ENCODE measurements at regions not wholly inside any gene's neighbourhood (a gene's known extent, or its start where the extent isn't known, plus 50 kb on each side); places are given as distances from the start of the nearest gene placed in this dataset.

- Histone ChIP-seq H3K9ac (ENCODE audit: low read depth in 1 of 2, low read length in 2 of 2) (no peak overlapping the region), H3K36me3 (ENCODE audit: control insufficient read depth in 2 of 2, insufficient read depth in 2 of 2, low read length in 2 of 2) (no peaks in the 10 kb centered on the region), H3K27ac (ENCODE audit: low read depth in 2 of 2, low read length in 2 of 2) (no peak overlapping the region), H3K27me3 (ENCODE audit: control insufficient read depth in 2 of 2, insufficient read depth in 2 of 2, low read length in 2 of 2) (no peaks in the 10 kb centered on the region), H3K4me3 (ENCODE audit: low read length in 2 of 2) (no peak overlapping the region), H3K4me1 (ENCODE audit: control insufficient read depth in 2 of 2, insufficient read depth in 2 of 2, low read length in 2 of 2) (no peaks in the 10 kb centered on the region), H3K9me3 (ENCODE audit: control insufficient read depth in 2 of 2, low read length in 2 of 2) (no peaks in the 10 kb centered on the region)
Observed at GRCh38 chr2:22901471-22902179, 483.4 kb upstream of the KLHL29 start.

- no peak overlapping the region for H3K9ac ChIP-seq (ENCODE audit: low read depth in 1 of 2, low read length in 2 of 2)
- no peak overlapping the region for H3K27ac ChIP-seq (ENCODE audit: low read depth in 2 of 2, low read length in 2 of 2)
- no peaks in the 10 kb centered on the region for H3K4me1 ChIP-seq (ENCODE audit: control insufficient read depth in 2 of 2, insufficient read depth in 2 of 2, low read length in 2 of 2)
- H3K4me3 ChIP-seq (ENCODE audit: low read length in 2 of 2): no peak overlapping the region
- no peaks in the 10 kb centered on the region for H3K9me3 ChIP-seq (ENCODE audit: control insufficient read depth in 2 of 2, low read length in 2 of 2)
- no peaks in the 10 kb centered on the region for H3K36me3 ChIP-seq (ENCODE audit: control insufficient read depth in 2 of 2, insufficient read depth in 2 of 2, low read length in 2 of 2)
- no peaks in the 10 kb centered on the region for H3K27me3 ChIP-seq (ENCODE audit: control insufficient read depth in 2 of 2, insufficient read depth in 2 of 2, low read length in 2 of 2)
Observed at GRCh38 chr2:22902180-22902550, 482.8 kb upstream of the KLHL29 start.

GRCh38 chr2:22902662-22903165, 482.3 kb upstream of the KLHL29 start:
- H3K4me3 ChIP-seq (ENCODE audit: low read length in 2 of 2): no peak overlapping the region
- H3K27me3 ChIP-seq (ENCODE audit: control insufficient read depth in 2 of 2, insufficient read depth in 2 of 2, low read length in 2 of 2): no peaks in the 10 kb centered on the region
- no peaks in the 10 kb centered on the region for H3K36me3 ChIP-seq (ENCODE audit: control insufficient read depth in 2 of 2, insufficient read depth in 2 of 2, low read length in 2 of 2)
- no peak overlapping the region for H3K9ac ChIP-seq (ENCODE audit: low read depth in 1 of 2, low read length in 2 of 2)
- H3K9me3 ChIP-seq (ENCODE audit: control insufficient read depth in 2 of 2, low read length in 2 of 2): no peaks in the 10 kb centered on the region
- H3K4me1 ChIP-seq (ENCODE audit: control insufficient read depth in 2 of 2, insufficient read depth in 2 of 2, low read length in 2 of 2): no peaks in the 10 kb centered on the region
- no peak overlapping the region for H3K27ac ChIP-seq (ENCODE audit: low read depth in 2 of 2, low read length in 2 of 2)

GRCh38 chr2:22903616-22904015, 481.4 kb upstream of the KLHL29 start:
- H3K4me1 ChIP-seq (ENCODE audit: control insufficient read depth in 2 of 2, insufficient read depth in 2 of 2, low read length in 2 of 2): no peaks in the 10 kb centered on the region
- H3K4me3 ChIP-seq (ENCODE audit: low read length in 2 of 2): no peak overlapping the region
- no peaks in the 10 kb centered on the region for H3K27me3 ChIP-seq (ENCODE audit: control insufficient read depth in 2 of 2, insufficient read depth in 2 of 2, low read length in 2 of 2)
- no peaks in the 10 kb centered on the region for H3K9me3 ChIP-seq (ENCODE audit: control insufficient read depth in 2 of 2, low read length in 2 of 2)
- H3K9ac ChIP-seq (ENCODE audit: low read depth in 1 of 2, low read length in 2 of 2): no peak overlapping the region
- no peak overlapping the region for H3K27ac ChIP-seq (ENCODE audit: low read depth in 2 of 2, low read length in 2 of 2)
- H3K36me3 ChIP-seq (ENCODE audit: control insufficient read depth in 2 of 2, insufficient read depth in 2 of 2, low read length in 2 of 2): no peaks in the 10 kb centered on the region

- Histone ChIP-seq H3K4me3 (ENCODE audit: low read length in 2 of 2) (no peak overlapping the region), H3K4me1 (ENCODE audit: control insufficient read depth in 2 of 2, insufficient read depth in 2 of 2, low read length in 2 of 2) (no peaks in the 10 kb centered on the region), H3K9ac (ENCODE audit: low read depth in 1 of 2, low read length in 2 of 2) (no peak overlapping the region), H3K36me3 (ENCODE audit: control insufficient read depth in 2 of 2, insufficient read depth in 2 of 2, low read length in 2 of 2) (no peaks in the 10 kb centered on the region), H3K27me3 (ENCODE audit: control insufficient read depth in 2 of 2, insufficient read depth in 2 of 2, low read length in 2 of 2) (no peaks in the 10 kb centered on the region), H3K9me3 (ENCODE audit: control insufficient read depth in 2 of 2, low read length in 2 of 2) (no peaks in the 10 kb centered on the region), H3K27ac (ENCODE audit: low read depth in 2 of 2, low read length in 2 of 2) (no peak overlapping the region)
Observed at GRCh38 chr2:22904126-22904684, 480.8 kb upstream of the KLHL29 start.

GRCh38 chr2:22907330-22907729, 477.6 kb upstream of the KLHL29 start:
- H3K36me3 ChIP-seq (ENCODE audit: control insufficient read depth in 2 of 2, insufficient read depth in 2 of 2, low read length in 2 of 2): no peaks in the 10 kb centered on the region
- no peak overlapping the region for H3K9ac ChIP-seq (ENCODE audit: low read depth in 1 of 2, low read length in 2 of 2)
- H3K4me1 ChIP-seq (ENCODE audit: control insufficient read depth in 2 of 2, insufficient read depth in 2 of 2, low read length in 2 of 2): peaks cover 0 to 2% of the 10 kb centered on the region in 2 donors
- H3K4me3 ChIP-seq (ENCODE audit: low read length in 2 of 2): no peak overlapping the region
- H3K27ac ChIP-seq (ENCODE audit: low read depth in 2 of 2, low read length in 2 of 2): no peak overlapping the region
- H3K27me3 ChIP-seq (ENCODE audit: control insufficient read depth in 2 of 2, insufficient read depth in 2 of 2, low read length in 2 of 2): no peaks in the 10 kb centered on the region
- H3K9me3 ChIP-seq (ENCODE audit: control insufficient read depth in 2 of 2, low read length in 2 of 2): no peaks in the 10 kb centered on the region

- H3K4me3 ChIP-seq (ENCODE audit: low read length in 2 of 2): no peak overlapping the region
- no peak overlapping the region for H3K27ac ChIP-seq (ENCODE audit: low read depth in 2 of 2, low read length in 2 of 2)
- no peaks in the 10 kb centered on the region for H3K27me3 ChIP-seq (ENCODE audit: control insufficient read depth in 2 of 2, insufficient read depth in 2 of 2, low read length in 2 of 2)
- no peaks in the 10 kb centered on the region for H3K36me3 ChIP-seq (ENCODE audit: control insufficient read depth in 2 of 2, insufficient read depth in 2 of 2, low read length in 2 of 2)
- H3K4me1 ChIP-seq (ENCODE audit: control insufficient read depth in 2 of 2, insufficient read depth in 2 of 2, low read length in 2 of 2): peaks cover 0 to 5% of the 10 kb centered on the region in 2 donors
- no peak overlapping the region for H3K9ac ChIP-seq (ENCODE audit: low read depth in 1 of 2, low read length in 2 of 2)
- H3K9me3 ChIP-seq (ENCODE audit: control insufficient read depth in 2 of 2, low read length in 2 of 2): no peaks in the 10 kb centered on the region
Observed at GRCh38 chr2:22912398-22912797, 472.6 kb upstream of the KLHL29 start.

- Histone ChIP-seq H3K36me3 (ENCODE audit: control insufficient read depth in 2 of 2, insufficient read depth in 2 of 2, low read length in 2 of 2) (no peaks in the 10 kb centered on the region), H3K27ac (ENCODE audit: low read depth in 2 of 2, low read length in 2 of 2) (no peak overlapping the region), H3K27me3 (ENCODE audit: control insufficient read depth in 2 of 2, insufficient read depth in 2 of 2, low read length in 2 of 2) (no peaks in the 10 kb centered on the region), H3K9ac (ENCODE audit: low read depth in 1 of 2, low read length in 2 of 2) (no peak overlapping the region), H3K4me3 (ENCODE audit: low read length in 2 of 2) (no peak overlapping the region), H3K9me3 (ENCODE audit: control insufficient read depth in 2 of 2, low read length in 2 of 2) (no peaks in the 10 kb centered on the region), H3K4me1 (ENCODE audit: control insufficient read depth in 2 of 2, insufficient read depth in 2 of 2, low read length in 2 of 2) (peaks cover 0 to 8% of the 10 kb centered on the region in 2 donors)
Observed at GRCh38 chr2:22929998-22930397, 455.0 kb upstream of the KLHL29 start.

GRCh38 chr2:22930781-22931180, 454.2 kb upstream of the KLHL29 start:
- Histone ChIP-seq H3K36me3 (ENCODE audit: control insufficient read depth in 2 of 2, insufficient read depth in 2 of 2, low read length in 2 of 2) (no peaks in the 10 kb centered on the region), H3K27me3 (ENCODE audit: control insufficient read depth in 2 of 2, insufficient read depth in 2 of 2, low read length in 2 of 2) (no peaks in the 10 kb centered on the region), H3K9ac (ENCODE audit: low read depth in 1 of 2, low read length in 2 of 2) (no peak overlapping the region), H3K27ac (ENCODE audit: low read depth in 2 of 2, low read length in 2 of 2) (no peak overlapping the region), H3K4me3 (ENCODE audit: low read length in 2 of 2) (no peak overlapping the region), H3K9me3 (ENCODE audit: control insufficient read depth in 2 of 2, low read length in 2 of 2) (no peaks in the 10 kb centered on the region), H3K4me1 (ENCODE audit: control insufficient read depth in 2 of 2, insufficient read depth in 2 of 2, low read length in 2 of 2) (peaks cover 0 to 8% of the 10 kb centered on the region in 2 donors)

GRCh38 chr2:22932288-22932687, 452.7 kb upstream of the KLHL29 start:
- H3K36me3 ChIP-seq (ENCODE audit: control insufficient read depth in 2 of 2, insufficient read depth in 2 of 2, low read length in 2 of 2): no peaks in the 10 kb centered on the region
- H3K27ac ChIP-seq (ENCODE audit: low read depth in 2 of 2, low read length in 2 of 2): no peak overlapping the region
- no peaks in the 10 kb centered on the region for H3K9me3 ChIP-seq (ENCODE audit: control insufficient read depth in 2 of 2, low read length in 2 of 2)
- H3K4me1 ChIP-seq (ENCODE audit: control insufficient read depth in 2 of 2, insufficient read depth in 2 of 2, low read length in 2 of 2): peaks cover 0 to 8% of the 10 kb centered on the region in 2 donors
- no peak overlapping the region for H3K4me3 ChIP-seq (ENCODE audit: low read length in 2 of 2)
- H3K9ac ChIP-seq (ENCODE audit: low read depth in 1 of 2, low read length in 2 of 2): no peak overlapping the region
- H3K27me3 ChIP-seq (ENCODE audit: control insufficient read depth in 2 of 2, insufficient read depth in 2 of 2, low read length in 2 of 2): no peaks in the 10 kb centered on the region

Data from mucosa of rectum (tissue), 2 donors.